HG03469 (cell line): ENCODE measurements at regions not wholly inside any gene's neighbourhood (a gene's known extent, or its start where the extent isn't known, plus 50 kb on each side); places are given as distances from the start of the nearest gene placed in this dataset.
"Not testable (repeated sequence)": the region's sequence is repeated elsewhere in the genome, so short reads cannot be mapped to it uniquely, and the experiment has no call there.

Source experiments
- ATAC-seq: cut with Tn5 transposase; IDR thresholded peaks from one replicate; pipeline ENCODE4 v1.9.1; 2021; ENCODE audit warnings: mild to moderate bottlenecking, moderate library complexity, moderate number of reproducible peaks; ENCODE audit not compliant: unreplicated experiment

DNA sequence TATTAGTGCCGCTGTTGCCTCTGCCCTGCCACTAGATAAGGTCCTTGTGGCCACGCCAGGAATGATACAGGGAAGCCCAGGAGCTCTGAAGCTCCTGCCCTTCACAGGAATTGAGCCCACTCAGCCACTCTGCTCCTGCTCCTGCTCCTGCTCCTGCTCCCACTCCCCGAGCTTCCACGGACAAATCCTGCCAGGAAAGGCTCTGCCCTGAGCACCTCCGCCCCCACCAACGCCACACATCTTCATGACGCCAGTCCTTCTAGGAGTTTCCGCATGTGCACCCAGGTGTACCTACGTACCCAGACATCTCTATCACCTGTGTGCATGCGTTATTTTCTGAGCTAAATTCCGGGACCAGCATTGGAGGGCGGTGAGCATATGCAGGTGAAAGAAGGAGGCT, 369.1 kb downstream of the C16orf95 start:
- no peak for ATAC-seq

DNA sequence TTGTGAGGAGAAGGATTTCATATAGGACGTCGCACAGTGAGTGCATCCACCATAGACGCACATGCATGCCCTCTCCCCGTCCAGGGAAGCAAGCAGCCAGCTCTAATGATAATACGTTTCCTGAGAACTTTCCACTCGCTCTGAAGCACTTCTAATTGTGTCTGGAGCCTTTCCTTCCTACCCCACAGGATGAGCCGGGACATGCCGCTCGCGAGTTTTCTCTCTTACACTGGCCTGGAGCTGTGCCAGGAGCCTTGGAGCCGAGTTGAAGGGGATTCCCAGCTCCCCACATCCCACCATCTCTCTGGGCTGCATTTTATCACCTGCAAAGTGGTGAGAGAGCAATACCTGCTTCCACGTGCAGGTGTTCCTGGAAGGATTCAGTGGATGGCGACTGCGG, 368.1 kb downstream of the C16orf95 start:
- ATAC-seq: no peak

DNA sequence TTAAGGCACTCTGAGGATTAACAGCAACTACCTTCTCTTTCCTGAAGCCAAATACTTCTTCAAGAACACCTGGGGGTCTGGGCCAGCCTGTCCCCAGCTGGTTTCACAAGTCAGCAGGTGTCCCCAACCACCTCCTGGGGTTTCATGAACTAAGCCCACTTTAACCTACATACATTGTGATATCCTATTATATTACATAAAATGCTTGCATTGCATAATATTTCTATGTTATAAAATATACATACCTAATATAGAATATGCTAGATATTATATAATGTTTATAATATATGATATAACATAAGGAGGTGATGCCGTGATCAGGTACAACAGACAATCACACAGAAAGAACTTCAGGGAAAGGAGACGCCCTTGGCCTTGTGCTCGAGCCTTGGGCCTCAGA, 367.6 kb downstream of the C16orf95 start:
- ATAC-seq: no peak

DNA sequence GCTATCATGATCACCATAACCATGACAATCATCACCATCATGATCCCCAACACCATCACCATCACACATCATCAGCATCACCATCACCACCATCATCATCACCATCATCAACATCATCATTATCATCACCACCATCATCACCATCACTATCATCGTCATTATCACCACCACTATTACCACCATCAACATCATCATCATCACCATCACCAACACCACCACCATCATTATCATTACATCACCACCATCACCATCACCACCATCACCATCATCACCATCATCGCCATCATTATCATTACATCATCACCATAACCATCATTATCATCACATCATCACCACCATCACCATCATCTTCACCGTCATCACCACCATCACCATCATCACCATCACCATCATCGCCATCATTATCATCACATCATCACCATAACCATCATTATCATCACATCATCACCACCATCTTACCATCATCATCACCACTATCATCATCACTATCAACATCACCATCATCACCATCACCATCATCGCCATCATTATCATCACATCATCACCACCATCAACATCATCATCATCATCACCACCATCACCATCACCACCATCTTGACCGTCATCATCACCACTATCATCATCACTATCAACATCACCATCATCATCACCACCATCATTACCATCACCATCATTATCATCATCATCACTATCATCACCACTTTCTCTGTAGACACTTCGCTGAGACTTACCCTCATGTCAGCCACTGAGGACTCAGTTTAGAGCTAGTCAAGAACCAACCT, 366.0 kb downstream of the C16orf95 start:
- no peak for ATAC-seq

DNA sequence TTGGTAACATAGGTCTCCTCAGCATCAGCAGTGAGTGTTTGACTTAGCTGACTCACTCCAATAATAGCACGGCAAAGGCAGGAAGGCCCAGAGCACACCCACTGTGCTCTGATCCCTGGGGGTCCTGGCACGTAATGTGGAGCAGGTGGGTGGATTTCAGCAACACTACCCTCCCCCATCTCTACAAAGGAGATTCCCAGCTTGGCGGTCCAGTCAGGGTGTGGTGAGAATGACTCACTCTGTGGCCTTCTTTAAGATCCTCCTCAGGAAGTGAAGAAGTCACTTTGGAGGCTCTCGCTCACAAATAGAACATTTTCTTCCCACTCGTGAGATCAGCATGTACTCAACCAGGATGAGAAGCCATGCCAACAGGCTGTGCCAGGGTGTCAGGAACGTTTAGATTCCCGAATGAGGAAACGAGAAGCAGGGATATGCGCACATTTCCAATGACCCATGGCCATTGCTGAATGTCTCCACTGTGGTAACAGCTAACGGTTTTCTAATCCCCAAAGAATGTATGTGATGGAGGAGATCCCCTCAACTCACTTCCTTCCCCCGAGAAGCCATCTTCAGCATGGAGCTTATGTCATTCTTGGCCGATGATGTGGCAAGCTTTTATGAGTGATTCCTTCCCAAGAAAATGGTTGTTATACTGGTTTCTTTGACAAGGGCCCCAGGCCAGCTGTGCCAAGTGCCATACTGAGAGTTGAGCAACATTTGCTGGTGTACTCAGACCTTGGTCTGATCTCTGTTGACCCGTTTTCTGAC, 365.2 kb downstream of the C16orf95 start:
- ATAC-seq: no peak

DNA sequence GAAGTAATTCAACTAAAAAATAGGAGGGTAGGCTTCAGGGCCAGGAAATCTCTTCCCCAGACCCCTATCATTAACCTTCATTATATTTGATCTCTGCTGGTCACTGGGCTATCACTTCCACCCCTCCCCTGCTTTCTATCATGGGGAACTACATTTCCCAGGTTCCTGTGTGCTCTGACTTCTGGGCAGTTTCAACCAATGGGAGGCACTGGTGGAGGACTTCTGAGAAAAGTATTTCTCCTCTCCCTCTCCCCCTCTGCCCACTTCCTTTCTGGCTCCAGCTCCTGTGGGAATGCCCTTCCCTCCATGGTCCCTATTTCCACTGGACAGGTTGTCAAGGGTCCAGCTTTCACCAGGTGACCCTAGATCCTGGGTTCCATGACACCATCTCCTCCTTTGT, 364.4 kb downstream of the C16orf95 start:
- ATAC-seq: no peak

DNA sequence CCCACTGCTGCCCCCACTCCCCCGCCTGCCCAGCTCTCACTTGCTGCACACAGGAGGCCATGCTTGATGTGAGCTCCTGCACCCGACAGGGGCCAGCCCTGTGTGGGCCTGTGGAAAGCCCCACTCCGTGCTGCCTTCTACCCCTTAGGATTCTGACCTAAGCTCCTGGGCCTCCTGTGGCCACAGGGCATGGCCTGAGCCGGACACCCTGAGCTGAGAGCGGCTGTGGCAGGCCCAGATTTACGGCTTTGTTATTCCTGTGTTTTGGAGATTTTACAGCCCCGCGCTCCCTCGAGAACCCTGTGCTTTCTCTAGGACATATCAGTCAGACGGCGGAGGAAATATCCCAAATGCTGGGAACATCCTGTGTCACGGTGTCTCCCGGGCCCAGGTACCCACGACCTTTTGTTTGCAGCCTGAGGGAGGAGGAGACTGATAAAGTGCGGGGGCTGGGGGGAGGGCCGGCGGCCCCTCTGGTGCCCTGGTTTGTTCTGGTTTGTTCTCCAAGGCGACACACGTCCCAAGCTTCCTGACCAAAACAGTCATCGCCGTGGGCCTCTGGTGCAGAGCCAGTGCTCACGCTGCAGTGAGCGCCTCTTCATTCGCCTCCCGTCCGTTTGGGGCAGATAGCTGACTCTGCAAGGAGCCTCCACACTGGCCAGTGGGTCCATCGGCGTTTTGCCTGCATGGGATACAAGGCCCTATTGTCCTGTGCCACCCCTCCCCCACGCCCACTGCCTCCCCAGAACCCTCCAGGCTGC, 363.4 kb downstream of the C16orf95 start:
- ATAC-seq: no peak

DNA sequence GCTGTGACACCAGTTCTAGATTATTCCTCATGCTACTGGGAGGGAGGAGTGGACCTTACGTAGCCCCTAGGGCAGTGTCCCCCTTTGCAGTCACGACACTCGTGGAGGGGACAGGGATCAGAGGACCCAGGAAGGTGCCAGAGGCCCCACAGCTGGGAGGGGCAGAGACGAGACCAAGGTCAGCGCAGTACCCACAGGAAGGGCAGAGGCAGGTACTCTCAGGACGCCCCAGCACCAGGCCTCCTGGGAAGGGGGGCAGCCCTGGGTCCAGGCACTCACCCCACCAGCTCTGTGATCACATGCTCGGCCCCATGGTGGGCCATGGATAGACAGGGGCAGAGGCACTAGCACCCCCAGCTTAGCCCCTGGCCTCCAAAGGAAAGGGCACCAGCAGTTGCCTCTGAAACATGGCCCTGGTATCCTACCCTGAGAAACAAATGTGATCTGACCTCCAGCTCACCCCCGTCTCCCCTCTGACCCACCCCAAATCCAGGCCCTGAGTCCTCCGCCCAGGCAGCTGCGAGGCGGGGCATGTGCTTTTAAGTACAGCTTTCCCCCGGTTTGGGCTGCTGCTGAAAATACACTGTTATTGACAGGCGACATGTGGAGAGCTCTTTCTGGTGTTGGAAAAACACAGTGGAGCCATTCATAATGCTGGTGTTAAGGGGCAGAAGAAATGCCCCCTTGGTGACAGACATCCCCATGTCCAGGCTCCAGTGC, 361.9 kb downstream of the C16orf95 start:
- ATAC-seq: no peak

DNA sequence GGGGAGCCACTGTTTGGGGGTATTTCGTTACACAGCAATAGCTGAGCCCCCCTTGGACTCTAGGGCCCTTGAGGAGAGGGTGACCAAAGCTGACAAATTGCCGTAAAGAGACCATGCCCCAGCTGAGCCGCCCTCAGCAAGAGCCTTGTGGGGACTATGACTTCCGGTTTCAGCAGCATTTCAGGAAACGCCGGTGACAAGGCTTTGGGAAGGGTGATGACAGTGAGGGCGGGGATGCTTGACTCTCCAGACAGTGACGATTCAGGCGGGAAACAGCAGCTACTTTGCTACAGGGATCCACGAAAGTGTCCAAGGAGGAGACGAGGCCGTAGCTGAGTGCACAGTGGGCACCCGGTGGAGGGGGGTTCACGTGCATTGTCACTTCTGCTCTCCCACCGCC, 360.8 kb downstream of the C16orf95 start:
- ATAC-seq: no peak

DNA sequence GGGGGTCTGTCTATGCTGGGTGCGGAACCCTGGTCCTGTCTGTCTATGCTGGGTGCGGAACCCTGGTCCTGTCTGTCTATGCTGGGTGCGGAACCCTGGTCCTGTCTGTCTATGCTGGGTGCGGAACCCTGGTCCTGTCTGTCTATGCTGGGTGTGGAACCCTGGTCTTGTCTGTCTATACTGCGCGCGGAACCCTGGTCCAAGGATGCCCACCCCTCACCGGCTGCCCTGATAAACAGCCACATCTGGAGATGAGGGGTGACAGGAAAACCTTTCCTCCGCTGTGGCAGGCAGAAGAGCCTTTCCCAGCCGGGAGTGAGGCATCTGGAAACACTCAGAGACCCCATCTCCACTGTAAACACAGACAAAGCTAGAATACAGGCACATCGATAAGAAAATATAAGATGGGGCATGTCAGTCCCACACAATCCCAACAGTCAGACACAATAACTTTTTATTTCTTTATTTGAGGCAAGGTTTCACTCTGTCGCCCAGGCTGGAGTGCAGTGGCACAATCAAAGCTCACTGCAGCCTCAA, 359.5 kb downstream of the C16orf95 start:
- ATAC-seq: not testable (repeated sequence)

DNA sequence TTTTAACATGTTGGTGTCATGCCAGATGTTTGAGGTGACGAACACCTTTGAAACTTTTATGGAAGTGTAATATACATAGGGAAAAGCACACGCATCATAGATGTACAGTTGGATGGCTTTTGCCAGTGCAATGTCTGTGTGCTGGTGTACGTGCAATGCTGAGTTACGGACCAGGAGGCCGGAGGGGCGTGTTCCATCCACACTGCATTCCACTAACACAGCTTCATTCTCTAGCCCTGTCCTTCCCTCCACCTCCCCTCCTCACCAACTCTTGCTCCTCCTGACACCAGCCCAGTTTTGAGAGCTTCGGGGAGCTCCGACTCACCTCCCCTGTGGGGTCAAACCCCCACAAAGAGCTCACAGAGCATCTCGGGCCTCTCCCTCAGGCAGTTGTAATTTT, 358.8 kb downstream of the C16orf95 start:
- no peak for ATAC-seq

DNA sequence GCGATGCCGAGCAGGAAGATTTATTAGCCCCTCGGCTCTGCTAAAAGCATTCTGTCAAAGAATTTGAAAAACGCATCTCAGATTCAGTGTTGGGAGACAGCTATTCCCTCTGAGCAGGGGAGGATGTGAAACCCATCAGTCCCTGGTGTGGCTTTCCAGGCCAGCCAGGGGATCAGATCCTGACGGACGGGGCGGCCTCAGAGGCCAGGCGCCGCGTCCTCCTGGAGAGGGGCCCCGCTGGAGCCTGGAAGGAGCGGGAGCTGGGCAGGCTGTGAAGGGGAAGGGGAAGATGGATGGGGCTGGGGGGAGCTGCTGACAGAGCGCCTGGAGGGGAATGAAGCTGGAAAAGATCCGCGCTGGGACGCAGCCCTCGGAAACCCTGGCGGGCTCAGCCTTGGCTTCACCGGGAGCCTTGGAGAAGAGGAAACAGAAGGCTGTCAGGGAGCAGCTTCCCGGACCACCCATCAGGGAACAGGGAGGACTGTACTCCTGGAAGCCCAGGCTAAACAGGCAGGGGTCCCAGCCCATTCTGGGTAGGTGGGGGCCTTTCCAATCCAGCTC, 358.0 kb downstream of the C16orf95 start:
- ATAC-seq: no peak

DNA sequence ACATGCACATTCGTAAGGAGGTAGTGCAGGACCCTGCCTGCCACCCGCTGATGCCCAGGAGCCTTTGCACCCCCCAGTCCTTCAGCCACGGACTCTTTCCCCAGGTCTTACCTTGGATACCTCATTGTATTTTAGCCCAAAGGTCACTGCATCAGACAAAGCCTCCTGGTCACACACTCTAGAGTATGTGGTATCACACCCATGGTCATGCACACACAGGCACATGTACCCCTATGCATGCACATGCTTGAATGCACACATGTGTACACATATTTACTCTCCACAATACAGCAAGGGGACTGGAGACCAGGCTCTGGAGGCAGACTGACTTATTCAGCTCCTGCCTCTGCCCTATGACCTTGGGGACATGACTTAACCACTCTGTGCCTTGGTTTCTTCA, 357.5 kb downstream of the C16orf95 start:
- no peak for ATAC-seq

DNA sequence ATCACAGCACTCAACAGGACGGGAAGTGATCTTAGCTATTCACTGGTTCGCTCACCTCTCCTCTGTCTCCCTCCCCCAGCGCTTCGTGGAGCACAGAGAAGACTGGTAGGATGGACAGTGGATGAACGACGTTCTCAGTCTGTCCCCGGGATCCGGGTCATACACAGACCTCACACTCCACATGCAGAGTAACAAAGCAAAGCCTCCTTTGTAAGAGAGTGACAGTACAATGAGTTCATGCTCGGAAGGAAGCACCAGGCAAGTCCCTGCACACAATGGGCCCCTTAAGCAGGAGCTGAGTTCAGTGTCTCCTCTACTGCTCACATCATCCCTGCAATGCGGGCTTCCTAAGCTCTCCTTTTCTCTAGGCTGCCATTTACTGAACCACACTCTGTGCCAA, 356.9 kb downstream of the C16orf95 start:
- ATAC-seq: no peak

DNA sequence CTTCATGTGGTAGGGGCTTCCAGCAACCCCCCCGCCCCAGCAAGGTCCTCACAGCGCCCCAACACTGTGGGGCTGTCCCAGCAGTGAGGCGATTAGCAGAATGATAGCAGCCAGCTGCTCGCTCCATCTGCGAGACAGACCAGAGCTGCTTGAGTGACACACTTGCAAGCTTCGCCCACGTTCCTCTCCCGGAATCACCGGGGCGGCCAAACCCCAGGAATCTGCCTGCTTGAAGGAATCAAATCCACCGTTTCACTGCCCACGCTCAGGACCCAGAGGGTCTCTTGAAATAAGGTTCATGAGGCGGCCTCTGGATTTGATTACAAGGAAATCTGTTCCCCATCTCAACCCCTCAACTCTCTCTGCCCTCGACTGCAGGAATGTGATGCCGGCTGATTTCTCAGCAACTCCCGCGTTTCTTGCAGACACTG, 356.0 kb downstream of the C16orf95 start:
- no peak for ATAC-seq

DNA sequence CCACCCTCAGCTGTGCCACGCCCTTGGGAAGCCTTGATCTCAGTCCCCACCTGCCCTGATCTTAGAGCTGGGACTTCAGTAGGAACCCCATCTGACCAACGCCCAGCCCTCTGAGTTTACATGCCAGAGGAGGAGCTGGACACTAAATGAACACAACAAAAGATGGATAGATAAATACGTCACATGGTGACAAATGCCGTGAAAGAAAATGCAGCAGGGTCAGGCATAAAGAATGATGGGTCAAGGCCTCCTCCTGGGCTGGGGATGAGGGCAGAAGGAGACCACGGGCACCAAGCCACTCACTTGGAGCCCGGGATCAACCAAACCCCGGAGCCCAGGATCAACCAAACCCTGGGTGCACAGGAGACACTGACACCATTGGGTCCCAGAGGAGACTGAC, 354.9 kb downstream of the C16orf95 start:
- no peak for ATAC-seq

DNA sequence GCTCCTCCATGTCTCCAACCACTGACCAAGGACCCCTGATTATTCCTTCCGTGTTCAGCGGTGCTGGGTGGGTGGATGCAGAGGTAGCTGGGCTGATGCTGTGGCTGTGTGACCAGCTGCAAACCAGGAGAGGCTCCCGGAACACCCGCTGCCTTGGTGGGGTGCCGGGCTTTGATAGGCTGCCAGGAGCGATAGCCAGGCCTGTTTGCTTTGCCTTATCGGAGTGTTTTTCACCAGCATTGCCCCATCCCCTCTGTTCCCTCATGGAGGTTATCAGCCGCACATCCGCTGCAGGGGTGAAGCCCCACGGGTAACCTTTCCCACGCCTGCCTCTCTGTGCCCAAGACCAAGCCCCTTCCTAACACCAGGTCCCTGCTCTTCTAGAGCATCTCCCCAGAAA, 354.3 kb downstream of the C16orf95 start:
- no peak for ATAC-seq

DNA sequence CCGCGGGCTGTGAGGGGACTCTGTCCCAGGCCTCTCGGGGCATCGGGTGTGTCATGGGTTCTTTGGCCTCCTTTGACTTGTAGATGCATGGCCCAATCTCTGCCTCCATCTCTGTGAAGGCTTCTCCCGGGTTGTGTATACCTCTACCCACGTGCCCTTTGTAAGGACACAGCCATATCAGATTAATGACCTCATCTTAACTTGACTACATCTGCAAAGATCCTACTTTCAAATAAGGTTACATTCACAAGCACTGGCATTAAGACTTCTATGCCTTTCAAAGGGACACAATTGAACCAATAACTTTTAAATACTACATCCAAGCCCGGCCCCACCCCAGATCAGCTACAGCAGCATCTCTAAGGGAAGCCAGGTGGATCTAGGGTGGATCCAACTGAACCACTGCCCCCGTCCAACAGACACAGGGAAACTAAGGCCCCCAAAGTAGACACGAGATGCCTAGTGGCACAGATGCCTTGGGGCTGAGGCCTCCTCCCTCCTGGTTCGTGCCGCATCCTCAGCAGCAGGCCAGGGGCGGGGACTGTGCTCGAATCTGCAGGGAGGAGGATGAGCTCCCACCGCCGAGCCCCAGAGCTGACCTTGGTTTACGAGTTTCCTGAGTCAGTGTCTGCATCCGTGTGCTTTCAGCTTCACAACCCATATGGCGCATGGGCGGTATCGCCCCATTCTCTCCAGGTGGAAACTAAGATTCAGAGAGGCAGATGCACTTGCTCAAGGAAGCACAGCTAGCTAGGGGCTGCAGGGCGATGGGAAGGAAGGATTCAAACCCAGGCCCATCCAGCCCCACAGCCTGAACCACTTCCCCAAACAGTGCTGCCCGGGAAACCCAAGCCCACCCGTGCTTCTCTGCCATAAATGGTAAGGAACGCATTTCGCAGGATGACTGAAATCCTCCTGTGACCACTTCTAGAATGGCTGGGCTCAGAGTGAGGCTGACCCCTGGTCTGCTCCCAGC, 353.3 kb downstream of the C16orf95 start:
- no peak for ATAC-seq

DNA sequence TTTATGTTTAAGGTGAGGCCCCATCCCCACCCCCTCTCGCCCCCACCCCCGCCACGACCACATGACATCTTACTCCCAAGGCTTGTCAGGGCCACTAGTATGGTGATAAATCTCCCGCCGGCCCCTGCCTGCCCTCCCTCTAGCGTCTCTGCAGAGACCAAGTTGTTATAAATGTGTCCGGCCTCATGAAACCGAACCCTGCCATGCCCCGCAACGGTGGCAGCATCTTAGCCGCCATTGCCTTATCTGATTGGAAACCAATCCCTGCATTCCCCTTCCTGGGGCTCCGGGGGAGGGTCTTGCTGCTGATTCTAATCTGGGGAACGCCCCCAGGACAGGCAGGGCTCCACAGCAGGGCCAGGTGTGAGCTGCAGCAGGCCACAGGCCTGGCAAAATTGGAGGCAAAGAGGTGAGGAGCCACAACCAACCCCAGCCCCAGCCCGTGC, 352.4 kb downstream of the C16orf95 start:
- ATAC-seq: no peak
